ENCODE measurements at regions not wholly inside any gene's neighbourhood (a gene's known extent, or its start where the extent isn't known, plus 50 kb on each side); places are given as distances from the start of the nearest gene placed in this dataset.

GRCh38 chr4:96887857-96888256 is 1048.0 kb downstream of the PDHA2 start:
- FAIRE-seq (no peak), DNase-seq (ENCODE audit: insufficient read length, low spot score) (no peak)
- TF ChIP-seq CTCF (IDR thresholded peaks at IDR 0.05; ENCODE audit: insufficient read depth, missing control alignments), result no peak

- no peak for TF ChIP-seq CTCF (IDR thresholded peaks at IDR 0.05; ENCODE audit: insufficient read depth, missing control alignments)
- no peak for FAIRE-seq
- no peak for DNase-seq (ENCODE audit: insufficient read length, low spot score)
Observed at GRCh38 chr4:96894621-96895020, 1054.7 kb downstream of the PDHA2 start.

- no peak for TF ChIP-seq CTCF (IDR thresholded peaks at IDR 0.05; ENCODE audit: insufficient read depth, missing control alignments)
- no peak for DNase-seq (ENCODE audit: insufficient read length, low spot score)
- no peak for FAIRE-seq
Observed at GRCh38 chr4:96895826-96896225, 1055.9 kb downstream of the PDHA2 start.

GRCh38 chr4:96912716-96913115 is 1072.8 kb downstream of the PDHA2 start:
- FAIRE-seq, result no peak
- TF ChIP-seq CTCF (IDR thresholded peaks at IDR 0.05; ENCODE audit: insufficient read depth, missing control alignments), result no peak
- no peak for DNase-seq (ENCODE audit: insufficient read length, low spot score)

GRCh38 chr4:96913441-96914080 is 1073.7 kb downstream of the PDHA2 start:
- DNase-seq (ENCODE audit: insufficient read length, low spot score), result no peak
- no peak for TF ChIP-seq CTCF (IDR thresholded peaks at IDR 0.05; ENCODE audit: insufficient read depth, missing control alignments)
- FAIRE-seq, result peak; percentile 73

GRCh38 chr4:96916711-96917110 is 1076.8 kb downstream of the PDHA2 start:
- FAIRE-seq (no peak), DNase-seq (ENCODE audit: insufficient read length, low spot score) (no peak)
- TF ChIP-seq CTCF (IDR thresholded peaks at IDR 0.05; ENCODE audit: insufficient read depth, missing control alignments), result no peak

GRCh38 chr4:96936886-96937285 is 1097.0 kb downstream of the PDHA2 start:
- no peak for FAIRE-seq
- DNase-seq (ENCODE audit: insufficient read length, low spot score), result no peak
- no peak for TF ChIP-seq CTCF (IDR thresholded peaks at IDR 0.05; ENCODE audit: insufficient read depth, missing control alignments)
